HG02759 (cell line): ENCODE measurements at regions not wholly inside any gene's neighbourhood (a gene's known extent, or its start where the extent isn't known, plus 50 kb on each side); places are given as distances from the start of the nearest gene placed in this dataset.
A peak's percentile ranks its signal among the peaks of the same experiment; 100 is the strongest.

Source experiments
- ATAC-seq: cut with Tn5 transposase; IDR thresholded peaks from one replicate; pipeline ENCODE4 v1.9.1; 2021; ENCODE audit warnings: mild to moderate bottlenecking, moderate library complexity; ENCODE audit not compliant: unreplicated experiment

DNA sequence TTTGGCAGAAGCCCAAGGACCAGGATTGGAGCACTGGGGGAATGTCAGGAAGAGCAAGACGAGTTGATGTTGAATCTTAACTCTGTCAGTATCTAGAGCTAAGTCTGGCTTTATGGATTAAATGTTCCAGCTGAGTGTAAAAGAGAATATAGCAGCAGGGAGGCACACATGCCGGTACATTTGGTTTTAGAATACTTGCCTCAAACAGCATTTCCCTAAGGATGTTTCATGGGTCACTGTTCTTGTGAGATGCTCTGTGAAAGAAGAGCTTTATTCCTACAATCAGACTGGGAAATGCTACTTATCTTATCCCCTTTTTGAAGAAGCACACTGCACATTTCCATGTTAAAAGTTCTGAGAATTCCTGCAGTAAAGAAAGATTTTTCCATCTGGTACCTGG lies 440.3 kb upstream of the B3GALT2 start:
- ATAC-seq, result no peak

DNA sequence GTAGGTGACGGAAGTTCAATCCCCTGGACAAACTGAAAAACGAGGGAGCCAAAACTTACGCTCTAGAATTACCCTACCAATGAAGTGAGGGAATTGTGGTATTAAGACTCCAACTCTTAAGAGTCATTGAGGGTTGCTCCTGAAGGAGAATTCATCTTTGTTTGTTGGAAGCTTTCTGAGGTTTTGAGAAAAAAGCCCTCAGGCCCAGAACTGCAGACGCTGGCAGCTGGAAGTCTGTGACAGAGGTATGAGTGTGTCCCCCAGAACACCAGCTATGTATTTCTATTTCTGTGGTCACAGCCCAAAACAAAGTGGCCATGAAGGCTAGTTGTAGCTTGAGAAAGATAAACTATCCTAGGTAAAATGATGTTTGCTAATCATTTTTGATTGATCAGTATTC lies 438.8 kb upstream of the B3GALT2 start:
- ATAC-seq, result no peak

DNA sequence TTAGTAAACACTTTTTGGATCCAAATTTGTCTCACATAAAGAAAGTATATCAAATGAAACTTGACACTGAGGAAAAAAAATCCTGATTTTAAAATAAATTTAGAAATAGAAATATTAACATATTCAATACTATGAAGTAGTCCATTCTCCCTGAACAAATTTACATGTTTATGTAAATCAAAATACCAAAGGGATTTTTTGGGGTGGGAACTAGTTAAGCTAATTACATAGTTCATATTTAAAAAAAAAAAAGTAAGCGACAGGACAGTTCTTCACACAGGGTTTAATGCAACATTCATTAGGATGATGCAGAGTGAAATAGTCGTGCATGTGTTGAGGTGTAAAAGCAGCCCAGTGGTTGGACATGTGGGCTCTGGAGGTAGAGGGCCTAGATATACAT lies 433.5 kb upstream of the B3GALT2 start:
- no peak for ATAC-seq

DNA sequence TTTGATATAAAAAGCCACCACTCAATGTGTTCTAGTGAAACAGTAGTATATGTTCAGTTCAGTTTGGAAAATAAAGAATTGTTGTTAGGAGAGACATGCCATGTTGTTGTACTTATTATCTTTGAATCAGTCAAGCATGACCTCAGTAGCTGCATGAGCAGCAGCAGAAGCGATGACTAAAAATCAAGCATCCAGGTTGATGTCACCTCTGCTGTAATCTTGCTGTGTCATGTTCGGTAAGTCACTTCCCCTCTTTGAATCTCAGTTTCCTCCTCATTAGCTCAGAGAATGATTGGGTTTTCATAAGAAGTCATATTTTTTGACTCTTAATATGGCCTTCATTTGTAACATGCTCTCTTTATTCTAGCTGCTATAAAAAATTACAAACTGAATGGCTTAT lies 428.4 kb upstream of the B3GALT2 start:
- peak; percentile 70 for ATAC-seq

DNA sequence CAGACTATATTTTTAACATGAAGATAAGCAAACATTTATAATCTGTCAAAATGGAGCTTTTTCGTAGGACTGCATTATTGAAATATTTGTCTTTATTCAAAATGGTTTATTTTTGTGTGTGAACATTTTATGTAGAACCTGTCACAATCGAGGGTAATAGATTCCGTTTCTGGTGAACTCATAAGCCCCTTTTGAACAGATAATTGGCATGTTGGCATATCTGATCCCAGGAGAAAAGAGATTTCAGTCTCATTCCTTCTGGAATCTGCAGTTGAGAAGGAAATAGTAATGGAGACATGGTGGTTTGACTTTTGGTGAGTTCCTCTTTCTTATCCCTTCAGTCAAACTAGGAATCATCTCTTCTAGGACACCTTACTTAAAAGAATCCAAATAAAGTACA lies 427.9 kb upstream of the B3GALT2 start:
- ATAC-seq, result no peak

DNA sequence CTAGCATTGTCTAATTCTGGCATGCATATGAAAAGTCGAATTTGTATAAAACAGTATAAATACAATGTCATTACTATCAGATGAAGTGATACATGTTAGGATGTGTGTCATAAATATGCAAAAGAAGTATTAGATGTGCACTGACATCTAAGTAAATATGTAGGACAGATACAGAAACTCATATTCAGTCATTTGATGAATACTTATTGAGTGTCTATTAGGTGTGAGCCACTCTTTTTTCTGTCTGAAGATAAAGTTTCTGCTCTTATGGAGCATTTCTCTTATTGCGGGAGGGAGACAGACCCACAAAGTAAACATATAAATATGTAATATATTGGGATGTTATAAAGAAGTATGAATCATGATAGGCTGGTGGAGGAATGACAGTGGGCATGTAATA lies 426.6 kb upstream of the B3GALT2 start:
- ATAC-seq, result no peak

DNA sequence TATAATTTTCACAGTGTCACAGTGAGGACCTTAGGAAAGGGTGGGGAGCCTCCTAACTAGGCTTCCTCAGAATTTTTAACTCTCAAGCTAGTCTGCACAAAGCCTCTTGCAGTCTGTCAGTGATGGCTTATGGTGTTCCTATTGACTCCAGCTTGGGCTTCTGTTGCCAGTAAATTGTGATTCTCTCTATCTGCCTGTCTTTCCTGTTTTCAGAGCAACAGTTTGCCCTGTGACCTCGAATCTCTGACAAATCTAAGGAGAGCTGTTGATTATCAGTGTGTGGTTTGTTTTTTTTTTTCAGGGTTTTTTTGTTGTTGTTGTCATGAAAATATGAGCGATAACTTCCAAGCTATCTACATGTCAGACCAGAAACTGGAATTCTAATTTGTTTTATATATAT lies 423.2 kb upstream of the B3GALT2 start:
- ATAC-seq, result no peak

DNA sequence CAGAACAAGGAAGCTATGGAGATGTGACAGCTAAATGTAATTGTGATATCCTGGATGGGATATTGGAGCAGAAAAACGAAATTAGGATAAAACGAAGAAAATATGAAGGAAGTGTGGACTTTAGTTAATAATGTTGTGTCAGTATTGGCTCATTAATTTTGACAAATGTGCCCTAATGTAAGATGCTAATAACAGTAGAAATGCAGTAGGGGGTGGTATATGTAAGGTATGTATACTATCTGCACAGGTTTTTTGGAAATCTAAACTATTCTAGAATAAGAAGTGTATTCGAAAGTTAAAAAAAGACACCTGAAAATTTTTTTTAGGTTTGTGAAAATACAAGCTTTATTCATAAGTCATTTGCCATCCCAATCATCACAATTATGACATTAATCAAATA lies 421.4 kb upstream of the B3GALT2 start:
- ATAC-seq, result no peak

DNA sequence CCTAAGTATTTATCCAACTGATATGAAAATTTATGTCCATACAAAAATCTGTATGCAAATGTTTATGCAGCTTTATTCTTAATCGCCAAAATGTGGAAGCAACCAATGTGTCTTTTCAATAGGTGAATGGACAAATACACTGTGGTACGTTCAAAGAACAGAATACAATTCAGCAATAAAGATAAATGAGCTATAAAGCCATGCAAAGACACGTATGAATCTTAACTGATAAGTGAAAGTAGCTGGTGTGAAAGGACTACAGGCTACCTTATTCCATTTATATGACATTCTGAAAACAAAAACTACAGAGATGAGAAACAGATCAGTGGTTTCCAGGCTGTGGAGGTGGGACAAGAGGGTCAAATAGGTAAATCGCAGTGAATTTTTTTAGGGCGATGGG lies 419.6 kb upstream of the B3GALT2 start:
- no peak for ATAC-seq

DNA sequence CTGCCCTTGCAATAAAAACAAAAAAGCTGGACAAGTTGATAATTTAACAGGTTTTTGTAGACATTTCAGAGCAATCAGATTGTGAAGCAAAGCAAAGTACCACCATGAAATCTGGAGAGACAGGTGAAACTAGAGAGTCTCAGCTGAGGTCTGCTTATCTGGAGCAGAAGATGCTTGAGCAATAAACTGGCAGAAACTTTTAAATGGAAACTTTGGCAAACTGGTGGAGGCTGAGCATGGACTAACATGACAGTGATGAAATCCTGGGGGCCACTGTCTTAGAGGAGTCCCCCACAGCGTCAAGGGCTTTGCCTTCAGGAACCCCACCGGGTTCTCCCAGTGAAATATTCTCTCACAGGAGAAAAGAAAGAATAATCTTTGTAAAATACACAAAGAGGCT lies 416.3 kb upstream of the B3GALT2 start:
- ATAC-seq, result no peak

DNA sequence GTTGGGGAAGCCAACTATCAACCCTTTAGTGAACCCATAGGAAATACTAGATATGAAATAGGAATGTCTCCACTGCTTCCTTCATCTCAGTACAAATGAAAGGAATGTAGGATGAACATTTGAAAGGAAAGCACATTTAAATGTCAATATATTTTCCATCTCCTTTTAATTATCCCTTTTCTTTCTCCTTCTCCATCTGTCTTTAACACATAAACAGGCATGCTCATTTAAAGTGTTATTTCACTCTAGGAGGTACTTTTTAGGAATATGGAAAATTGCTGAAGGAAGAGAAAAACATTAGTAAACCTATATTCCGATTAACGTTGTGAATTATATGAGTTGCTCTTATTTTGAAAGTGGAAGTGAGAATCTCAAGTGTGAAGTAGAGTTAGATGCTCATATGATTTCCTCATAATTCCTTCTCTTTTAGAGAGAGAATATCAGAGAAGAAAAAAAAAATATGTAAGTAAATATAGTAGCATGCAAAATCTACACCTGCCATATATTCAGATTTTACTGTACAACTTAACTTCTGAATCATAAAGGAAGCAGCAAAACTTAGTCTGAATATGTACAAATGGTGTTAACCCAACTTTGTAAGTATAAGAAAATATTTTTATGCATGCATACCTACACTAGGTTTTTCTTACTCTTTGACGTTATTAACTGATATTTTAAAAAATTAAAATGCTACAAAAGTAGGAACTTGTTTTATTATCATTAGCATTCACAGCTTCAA lies 406.9 kb upstream of the B3GALT2 start:
- ATAC-seq, result no peak

DNA sequence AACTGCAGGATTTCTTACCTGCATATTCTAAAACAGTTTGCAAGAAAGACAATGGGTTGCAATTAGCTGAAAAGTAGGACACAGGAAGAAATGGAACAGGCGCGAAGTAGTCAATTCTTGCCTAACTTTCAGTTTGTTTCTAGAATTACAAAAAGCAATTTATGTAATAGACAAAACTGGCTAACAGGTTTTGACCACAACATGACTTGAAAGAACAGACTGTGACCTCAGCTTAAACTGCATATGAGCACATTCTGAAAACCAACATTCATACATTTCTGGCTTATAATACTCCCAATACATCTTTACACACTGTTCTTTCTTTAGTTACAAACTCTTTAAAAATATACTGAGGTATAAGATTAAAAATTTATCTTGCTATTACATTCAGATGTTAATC lies 405.9 kb upstream of the B3GALT2 start:
- no peak for ATAC-seq

DNA sequence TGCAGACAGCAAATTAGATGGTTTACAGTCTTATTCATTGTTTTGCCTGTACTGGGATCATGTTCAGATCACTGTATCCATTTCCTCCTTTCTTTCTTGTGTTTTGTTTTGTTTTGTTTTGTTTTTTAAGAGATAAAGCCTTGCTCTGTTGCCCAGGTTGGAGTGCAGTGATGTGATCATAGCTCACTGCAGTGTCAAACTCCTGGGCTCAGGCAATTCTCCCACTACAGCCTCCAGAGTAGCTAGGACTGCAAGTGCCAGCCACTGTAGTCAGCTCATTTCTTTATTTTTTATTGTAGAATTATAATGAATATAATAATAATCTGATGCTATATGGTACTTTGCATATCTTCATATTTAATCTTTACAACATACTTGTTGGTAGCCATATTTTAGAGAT lies 403.7 kb upstream of the B3GALT2 start:
- ATAC-seq, result no peak

DNA sequence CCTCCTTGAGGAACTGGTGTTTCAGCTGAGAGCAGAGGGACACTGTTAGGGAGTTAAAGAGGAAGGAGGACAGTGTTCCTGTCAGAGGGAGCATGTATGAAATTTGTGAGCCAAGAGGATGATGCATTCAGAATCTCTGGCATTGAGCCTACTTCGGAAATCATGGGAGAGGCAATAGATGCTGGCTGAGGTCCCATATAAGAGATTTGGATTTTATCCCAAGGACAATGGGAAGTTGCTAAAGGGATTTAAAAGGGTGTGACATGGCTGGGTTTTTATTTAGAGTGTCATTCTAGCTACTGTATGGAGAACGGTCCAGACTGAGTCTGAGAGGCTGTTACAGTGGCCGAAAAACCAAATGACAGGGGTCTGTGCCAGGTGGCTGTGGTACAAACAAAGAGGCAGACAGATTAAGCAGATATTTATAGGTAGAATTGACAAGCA lies 403.2 kb upstream of the B3GALT2 start:
- no peak for ATAC-seq

DNA sequence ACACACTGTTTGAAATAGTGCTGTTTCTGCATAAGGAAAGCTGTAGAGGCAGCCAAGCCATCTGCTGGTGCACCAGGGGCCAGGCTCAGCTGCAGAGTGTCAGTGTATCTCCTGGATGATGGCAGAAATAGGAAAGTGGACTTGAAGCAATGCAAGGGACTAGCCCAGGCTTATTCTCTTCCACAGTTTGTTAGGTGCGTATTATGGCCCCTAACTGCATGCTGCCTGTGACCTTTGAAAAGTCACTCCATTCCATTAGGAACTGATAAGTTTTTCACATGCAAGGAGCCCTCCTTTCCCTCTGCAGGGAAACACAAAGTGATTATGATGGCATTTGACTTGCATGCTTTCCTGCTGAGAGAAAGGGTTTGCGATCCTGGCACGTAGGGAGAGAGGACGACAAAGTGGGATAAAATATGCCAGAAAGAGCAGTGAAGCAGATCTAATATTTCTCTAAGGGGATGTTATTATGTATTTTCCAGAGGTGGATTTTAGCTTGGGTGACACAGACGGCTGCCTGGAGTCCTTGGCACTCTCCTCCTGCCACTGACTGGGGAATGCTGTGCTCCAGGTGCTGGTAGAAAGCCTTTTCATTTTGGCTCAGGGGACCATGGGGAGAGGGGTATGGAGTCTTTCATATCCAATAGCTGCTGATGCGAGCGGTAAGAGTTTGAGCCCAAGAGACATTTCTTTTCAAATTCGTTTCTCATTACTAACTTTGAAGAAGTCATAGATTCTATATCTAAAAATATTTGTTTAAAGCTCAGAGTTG lies 402.1 kb upstream of the B3GALT2 start:
- ATAC-seq, result no peak

DNA sequence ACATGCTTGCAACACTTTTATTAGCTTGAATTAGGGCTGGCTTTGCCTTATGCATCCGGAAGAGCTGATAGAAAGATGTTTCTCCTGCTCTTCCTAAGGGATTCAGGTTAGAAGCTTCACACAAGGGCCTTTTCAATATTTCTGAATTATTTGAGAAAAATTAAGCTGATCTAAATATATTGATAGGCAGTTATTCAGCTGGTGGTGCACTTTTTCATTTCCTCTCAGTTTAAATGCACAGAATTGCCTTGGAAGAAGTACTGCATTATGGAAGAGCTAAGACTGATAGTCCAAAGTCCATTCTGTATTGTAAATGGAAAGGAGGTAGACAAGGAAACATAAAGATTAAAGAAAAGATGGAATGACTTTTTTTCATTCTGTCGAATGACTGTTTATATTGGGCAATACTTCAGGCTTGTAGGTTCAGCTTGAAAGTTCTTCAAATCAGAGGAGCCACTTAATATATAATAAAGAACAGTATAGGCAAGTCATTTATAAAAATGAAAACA lies 398.4 kb upstream of the B3GALT2 start:
- no peak for ATAC-seq

DNA sequence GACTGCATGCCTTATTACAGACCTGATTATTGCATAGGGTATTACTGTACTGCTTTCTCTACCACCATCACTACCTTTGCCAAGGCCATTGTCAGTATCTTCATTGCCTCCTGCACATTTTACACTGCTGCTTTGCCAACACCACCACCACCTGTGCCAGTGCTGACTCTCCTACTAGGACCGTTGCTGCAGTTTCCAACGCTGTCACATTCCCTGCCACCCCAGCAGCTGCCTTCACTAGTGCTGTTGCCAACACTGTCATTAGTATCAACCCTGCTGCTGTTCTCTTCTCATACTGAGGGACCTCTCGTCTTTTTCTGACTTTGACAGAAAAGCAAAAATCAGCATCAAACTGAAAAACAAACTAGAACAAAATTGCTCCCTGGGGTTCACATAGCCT lies 394.9 kb upstream of the B3GALT2 start:
- no peak for ATAC-seq

DNA sequence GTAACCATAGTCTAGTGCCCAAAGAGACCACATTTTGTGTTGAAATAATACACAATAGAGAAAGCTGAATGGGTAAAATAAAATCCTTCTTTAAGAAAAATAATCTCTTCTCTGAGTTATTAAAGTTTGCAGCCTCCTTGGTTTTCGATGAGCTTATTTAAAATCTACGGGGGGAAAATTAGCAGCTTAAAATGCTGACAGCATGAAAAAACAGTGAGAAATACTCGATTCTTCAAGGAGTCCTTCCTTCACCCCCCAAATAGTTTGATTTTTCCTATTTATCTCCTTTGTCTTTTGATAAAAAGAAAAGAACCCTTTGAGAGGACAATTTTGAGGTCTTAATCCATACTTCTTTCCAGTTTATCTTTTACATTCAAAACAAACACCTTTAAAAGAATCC lies 394.0 kb upstream of the B3GALT2 start:
- ATAC-seq, result no peak

DNA sequence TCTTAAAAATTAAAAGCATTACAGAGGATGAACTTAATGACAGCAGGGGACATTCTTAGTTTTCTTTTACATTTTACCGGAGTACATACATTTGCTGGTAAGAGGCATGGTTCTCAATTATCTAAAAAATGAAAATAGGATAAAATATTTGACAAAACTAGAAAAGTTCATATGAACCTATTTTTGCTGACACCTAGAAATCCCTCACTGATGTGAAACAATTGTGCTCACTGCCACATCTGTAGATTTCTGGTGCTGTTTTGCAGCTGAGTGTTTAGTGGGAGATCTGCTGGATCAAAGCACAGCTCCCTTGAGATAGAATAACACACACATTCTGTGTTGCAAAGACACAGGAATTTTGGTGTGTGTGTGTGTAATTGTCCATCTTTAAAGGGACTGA lies 392.9 kb upstream of the B3GALT2 start:
- ATAC-seq, result no peak

DNA sequence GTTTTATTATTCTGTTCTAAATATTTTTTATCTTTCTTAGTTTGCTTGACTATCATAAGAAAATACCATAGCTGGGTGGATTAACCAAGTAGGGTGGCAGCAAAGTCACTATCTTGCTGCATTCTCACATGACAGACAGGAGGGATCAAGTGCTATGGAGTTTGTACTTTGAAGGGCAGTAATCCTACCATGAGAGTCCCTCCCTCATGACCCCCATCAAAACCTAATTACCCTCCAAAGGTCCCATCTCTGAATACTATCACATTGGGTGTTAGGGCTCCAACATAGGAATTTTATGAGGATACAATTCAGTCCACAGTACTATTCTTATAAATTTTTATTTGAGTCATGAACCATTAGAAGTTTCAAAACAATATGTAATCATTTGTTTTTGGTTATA lies 388.5 kb upstream of the B3GALT2 start:
- no peak for ATAC-seq

DNA sequence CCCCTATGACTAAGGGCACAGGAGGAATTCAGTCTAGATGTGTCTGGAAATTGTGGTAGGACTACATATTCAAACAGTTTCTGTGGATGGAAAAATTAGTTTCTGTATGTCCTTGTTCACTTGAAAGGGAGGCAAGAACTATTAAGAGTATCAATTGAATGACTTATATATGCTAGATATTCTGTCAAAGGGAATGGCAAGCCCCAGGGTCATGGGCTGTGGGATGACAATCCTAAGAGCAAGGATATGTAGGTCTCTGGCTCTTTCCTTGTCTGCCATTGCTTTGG lies 383.5 kb upstream of the B3GALT2 start:
- ATAC-seq, result no peak

DNA sequence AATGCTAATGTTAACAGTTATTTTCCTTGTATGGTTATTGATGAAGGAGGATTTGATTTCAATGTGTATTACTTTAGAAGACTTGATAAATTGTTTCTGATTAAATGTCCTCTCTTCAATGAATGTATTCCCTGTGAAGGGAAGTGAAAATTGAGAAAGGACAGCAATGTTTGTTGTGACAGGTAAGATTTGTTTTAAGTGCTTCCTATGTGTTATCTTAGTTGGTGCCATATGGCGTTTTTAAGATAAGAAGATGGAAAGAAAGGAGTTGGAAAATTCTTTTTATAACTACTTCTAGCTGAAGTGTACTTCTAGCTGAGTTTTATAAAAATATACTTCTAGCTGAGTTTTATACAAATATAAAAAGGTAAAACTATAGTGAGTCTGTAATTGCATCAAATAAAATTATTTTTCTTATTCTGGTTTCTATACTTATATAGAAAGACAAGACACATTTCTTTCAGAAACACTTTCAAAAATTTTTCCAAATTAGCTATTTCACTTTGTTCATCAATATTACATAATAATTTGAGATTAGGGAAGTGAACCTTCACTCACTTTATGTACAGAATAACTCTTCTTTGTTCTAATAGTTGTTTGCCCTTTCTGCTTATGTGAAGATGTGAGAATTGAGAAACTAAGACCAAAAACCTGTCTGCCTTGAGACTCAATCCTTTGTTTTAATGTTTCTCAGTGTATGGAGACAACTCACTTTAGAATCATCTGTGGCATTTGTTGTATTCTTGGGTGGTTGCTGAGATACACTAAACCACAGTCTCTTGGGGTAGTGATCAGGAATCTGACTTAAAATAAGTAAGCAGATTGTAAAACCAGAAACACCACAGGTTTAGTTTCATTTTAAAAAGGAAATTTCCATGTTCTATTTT lies 382.9 kb upstream of the B3GALT2 start:
- no peak for ATAC-seq
